LNCAP (cell line): ENCODE measurements at regions not wholly inside any gene's neighbourhood (a gene's known extent, or its start where the extent isn't known, plus 50 kb on each side); places are given as distances from the start of the nearest gene placed in this dataset.

Experiments used
- CTCF ChIP-seq: fragments of 450-650 bp; IDR thresholded peaks from 2 replicates; pipeline ENCODE4 v1.5.1; 2017; ENCODE audit warnings: mild to moderate bottlenecking

GRCh38 chrY:21149971-21150370 is 361.2 kb upstream of the RBMY1B start:
- no peak for TF ChIP-seq CTCF

GRCh38 chrY:21169821-21170220 is 341.3 kb upstream of the RBMY1B start:
- no peak for TF ChIP-seq CTCF

GRCh38 chrY:21174697-21175463 is 336.3 kb upstream of the RBMY1B start:
- TF ChIP-seq CTCF, result no peak

GRCh38 chrY:21175505-21175904 is 335.6 kb upstream of the RBMY1B start:
- TF ChIP-seq CTCF, result no peak

GRCh38 chrY:21177306-21177800 is 333.8 kb upstream of the RBMY1B start:
- TF ChIP-seq CTCF, result no peak

- no peak for TF ChIP-seq CTCF
Observed at GRCh38 chrY:21178281-21178680, 332.9 kb upstream of the RBMY1B start.

GRCh38 chrY:21180921-21181320 is 330.2 kb upstream of the RBMY1B start:
- TF ChIP-seq CTCF, result no peak
